GM21619 (cell line): ENCODE measurements at regions not wholly inside any gene's neighbourhood (a gene's known extent, or its start where the extent isn't known, plus 50 kb on each side); places are given as distances from the start of the nearest gene placed in this dataset.

Source experiments
- ATAC-seq: cut with Tn5 transposase; IDR thresholded peaks from one replicate; pipeline ENCODE4 v1.9.1; 2021; ENCODE audit not compliant: unreplicated experiment

GRCh38 chr7:21214657-21215056, 213.2 kb upstream of the SP4 start:
- ATAC-seq = no peak

GRCh38 chr7:21215307-21215706, 212.6 kb upstream of the SP4 start:
- ATAC-seq = no peak

- ATAC-seq = no peak
Measured at GRCh38 chr7:21217365-21217764, 210.5 kb upstream of the SP4 start.

GRCh38 chr7:21218155-21218554, 209.7 kb upstream of the SP4 start:
- ATAC-seq = no peak

- ATAC-seq = no peak
Measured at GRCh38 chr7:21221130-21221529, 206.8 kb upstream of the SP4 start.

- no peak for ATAC-seq
Measured at GRCh38 chr7:21238400-21239116, 189.3 kb upstream of the SP4 start.

- no peak for ATAC-seq
Measured at GRCh38 chr7:21243265-21243664, 184.6 kb upstream of the SP4 start.

GRCh38 chr7:21251151-21251800, 176.6 kb upstream of the SP4 start:
- ATAC-seq = no peak

GRCh38 chr7:21253740-21254687, 173.9 kb upstream of the SP4 start:
- ATAC-seq = no peak

GRCh38 chr7:21256310-21256877, 171.5 kb upstream of the SP4 start:
- ATAC-seq = no peak

GRCh38 chr7:21260939-21261338, 166.9 kb upstream of the SP4 start:
- ATAC-seq = no peak

- ATAC-seq = peak; percentile 83
Measured at GRCh38 chr7:21261627-21262594, 166.0 kb upstream of the SP4 start.

- no peak for ATAC-seq
Measured at GRCh38 chr7:21269021-21269420, 158.9 kb upstream of the SP4 start.

- ATAC-seq = no peak
Measured at GRCh38 chr7:21276471-21277035, 151.3 kb upstream of the SP4 start.

GRCh38 chr7:21278944-21279343, 148.9 kb upstream of the SP4 start:
- ATAC-seq = no peak

- ATAC-seq = no peak
Measured at GRCh38 chr7:21281193-21281592, 146.7 kb upstream of the SP4 start.

GRCh38 chr7:21293771-21294170, 134.1 kb upstream of the SP4 start:
- no peak for ATAC-seq

- ATAC-seq = no peak
Measured at GRCh38 chr7:21299766-21300165, 128.1 kb upstream of the SP4 start.

GRCh38 chr7:21300692-21301091, 127.2 kb upstream of the SP4 start:
- no peak for ATAC-seq
